Nephron (organoid): ENCODE measurements at regions not wholly inside any gene's neighbourhood (a gene's known extent, or its start where the extent isn't known, plus 50 kb on each side); places are given as distances from the start of the nearest gene placed in this dataset.

ENCODE experiments used
- H3K27ac Mint-ChIP-seq, 3 experiments: 2 replicates each; pipeline ENCODE4 v1.8.0; 2020; ENCODE audit warnings: mixed read lengths in 3 of 3, mild to moderate bottlenecking in 2 of 3, moderate library complexity in 1 of 3
- H3K27me3 Mint-ChIP-seq: 2 replicates; pipeline ENCODE4 v1.8.0; 2021; ENCODE audit warnings: low read depth, mild to moderate bottlenecking, moderate library complexity, mixed read lengths
- H3K36me3 Mint-ChIP-seq: 2 replicates; pipeline ENCODE4 v1.8.0; 2020; ENCODE audit warnings: low read depth, mixed read lengths
- H3K4me1 Mint-ChIP-seq: 2 replicates; pipeline ENCODE4 v1.8.0; 2020; ENCODE audit warnings: mixed read lengths
- H3K4me3 Mint-ChIP-seq, 3 experiments: 2 replicates each; pipeline ENCODE4 v1.8.0; 2020; ENCODE audit warnings: mild to moderate bottlenecking in 3 of 3, mixed read lengths in 3 of 3, moderate library complexity in 2 of 3
- H3K9me3 Mint-ChIP-seq: 2 replicates; pipeline ENCODE4 v1.8.0; 2020; ENCODE audit warnings: mixed read lengths
- CTCF ChIP-seq, 3 experiments: fragments of 200-600 bp; sonication (generic); IDR thresholded peaks; one replicate each; pipeline ENCODE4 v1.5.0; 2021; ENCODE audit warnings: antibody characterized with exemption in 3 of 3; ENCODE audit not compliant: unreplicated experiment in 3 of 3

DNA sequence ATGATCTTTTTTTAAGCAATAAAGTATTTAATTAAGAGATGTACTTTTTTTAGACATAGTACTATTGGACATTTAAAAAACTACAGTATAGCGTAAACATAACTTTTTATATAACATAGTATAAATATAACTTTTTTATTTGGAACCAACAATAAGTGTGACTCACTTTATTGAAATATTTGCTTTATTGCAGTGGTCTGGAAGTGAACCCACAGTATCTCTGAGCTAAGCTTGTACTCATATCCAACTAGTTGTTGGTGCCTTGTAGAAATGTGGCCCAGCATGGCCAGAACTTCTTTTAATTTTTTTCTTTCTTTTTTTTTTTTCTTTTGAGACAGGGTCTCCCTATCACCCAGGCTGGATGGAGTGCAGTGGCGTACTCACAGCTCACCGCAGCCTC is 61.5 kb upstream of the GALNT10 start:
- H3K4me1 Mint-ChIP-seq, result no peaks in the 10 kb centered on the region
- H3K4me3 Mint-ChIP-seq, result no peak overlapping the region
- H3K27ac Mint-ChIP-seq, result no peak overlapping the region
- H3K27me3 Mint-ChIP-seq, result peaks cover 30% of the 10 kb centered on the region
- TF ChIP-seq CTCF (IDR thresholded peaks at IDR 0.05; ENCODE audit: unreplicated experiment in 3 of 3), result no peak
- peaks cover 17% of the 10 kb centered on the region for H3K9me3 Mint-ChIP-seq
- H3K36me3 Mint-ChIP-seq, result peaks cover 17% of the 10 kb centered on the region

DNA sequence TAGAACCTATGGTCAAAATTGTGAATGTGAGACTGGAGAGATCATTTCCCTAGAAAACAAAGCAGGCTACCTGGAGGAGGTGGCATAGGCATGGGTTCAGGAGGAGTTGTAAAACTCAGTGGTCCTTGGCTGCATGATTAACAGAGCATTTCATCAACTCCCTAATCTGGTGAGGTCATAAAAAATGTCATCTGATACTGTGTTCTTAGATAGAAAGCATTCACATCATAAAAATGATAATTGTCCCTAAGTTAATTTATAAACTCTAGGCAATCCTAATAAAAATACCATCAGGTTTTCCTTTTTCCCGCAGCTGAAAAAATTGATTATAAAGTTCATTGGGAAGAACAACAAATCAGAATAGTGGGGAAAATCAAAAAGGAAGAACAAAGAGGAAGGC is 60.6 kb upstream of the GALNT10 start:
- no peak overlapping the region for H3K4me3 Mint-ChIP-seq
- H3K4me1 Mint-ChIP-seq, result no peaks in the 10 kb centered on the region
- peaks cover 31% of the 10 kb centered on the region for H3K27me3 Mint-ChIP-seq
- no peak for TF ChIP-seq CTCF (IDR thresholded peaks at IDR 0.05; ENCODE audit: unreplicated experiment in 3 of 3)
- peaks cover 9% of the 10 kb centered on the region for H3K36me3 Mint-ChIP-seq
- peaks cover 9% of the 10 kb centered on the region for H3K9me3 Mint-ChIP-seq
- no peak overlapping the region for H3K27ac Mint-ChIP-seq

GRCh38 chr5:154131817-154132216 is 58.7 kb upstream of the GALNT10 start:
- no peak overlapping the region for H3K4me3 Mint-ChIP-seq
- peaks cover 28% of the 10 kb centered on the region for H3K27me3 Mint-ChIP-seq
- no peaks in the 10 kb centered on the region for H3K36me3 Mint-ChIP-seq
- TF ChIP-seq CTCF (IDR thresholded peaks at IDR 0.05; ENCODE audit: unreplicated experiment in 3 of 3), result no peak
- no peak overlapping the region for H3K27ac Mint-ChIP-seq
- no peaks in the 10 kb centered on the region for H3K4me1 Mint-ChIP-seq
- no peaks in the 10 kb centered on the region for H3K9me3 Mint-ChIP-seq

GRCh38 chr5:154132718-154133307 is 57.7 kb upstream of the GALNT10 start:
- H3K9me3 Mint-ChIP-seq, result no peaks in the 10 kb centered on the region
- no peaks in the 10 kb centered on the region for H3K4me1 Mint-ChIP-seq
- H3K27me3 Mint-ChIP-seq, result peaks cover 23% of the 10 kb centered on the region
- no peaks in the 10 kb centered on the region for H3K36me3 Mint-ChIP-seq
- no peak overlapping the region for H3K27ac Mint-ChIP-seq
- no peak overlapping the region for H3K4me3 Mint-ChIP-seq
- no peak for TF ChIP-seq CTCF (IDR thresholded peaks at IDR 0.05; ENCODE audit: unreplicated experiment in 3 of 3)

DNA sequence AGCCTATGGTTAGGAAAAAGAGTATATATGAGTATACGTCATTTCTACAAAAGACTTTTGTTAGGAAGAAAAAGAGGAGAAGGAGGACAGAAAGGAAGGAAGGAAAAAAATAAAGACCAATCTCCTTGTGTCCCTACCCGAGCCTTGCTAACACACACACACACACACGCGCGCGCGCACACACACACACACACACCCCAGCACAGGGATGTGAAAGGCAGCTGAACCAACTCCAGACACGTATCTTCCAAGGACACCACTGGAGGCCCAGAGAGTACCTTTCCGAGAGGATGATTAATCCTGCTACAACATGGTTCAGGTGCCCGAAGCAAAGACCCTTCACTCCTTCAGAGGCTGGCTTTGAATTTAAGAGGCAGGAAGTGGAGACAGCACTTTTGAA is 56.9 kb upstream of the GALNT10 start:
- no peak for TF ChIP-seq CTCF (IDR thresholded peaks at IDR 0.05; ENCODE audit: unreplicated experiment in 3 of 3)
- Mint-ChIP-seq H3K27ac (no peak overlapping the region), H3K4me1 (peaks cover under 1% of the 10 kb centered on the region), H3K36me3 (no peaks in the 10 kb centered on the region), H3K9me3 (no peaks in the 10 kb centered on the region), H3K27me3 (peaks cover 20% of the 10 kb centered on the region), H3K4me3 (no peak overlapping the region)

GRCh38 chr5:154134499-154134898 is 56.0 kb upstream of the GALNT10 start:
- Mint-ChIP-seq H3K9me3 (no peaks in the 10 kb centered on the region), H3K4me1 (peaks cover 9% of the 10 kb centered on the region), H3K36me3 (no peaks in the 10 kb centered on the region), H3K27me3 (peaks cover 27% of the 10 kb centered on the region), H3K4me3 (no peak overlapping the region), H3K27ac (no peak overlapping the region)
- no peak for TF ChIP-seq CTCF (IDR thresholded peaks at IDR 0.05; ENCODE audit: unreplicated experiment in 3 of 3)
